Activated T-cell treated with anti-CD3 and anti-CD28 coated beads for 4 hours (primary cell): ENCODE measurements at regions not wholly inside any gene's neighbourhood (a gene's known extent, or its start where the extent isn't known, plus 50 kb on each side); places are given as distances from the start of the nearest gene placed in this dataset.
"Not testable (repeated sequence)": the region's sequence is repeated elsewhere in the genome, so short reads cannot be mapped to it uniquely, and the experiment has no call there.

Experiments used
- DNase-seq: peaks from one replicate; pipeline ENCODE4 v3.0.0-alpha.2; 2020

GRCh38 chr22:49518436-49518970 lies 309.2 kb downstream of the BRD1 start:
- DNase-seq, result no peak

- DNase-seq, result no peak
Measured at GRCh38 chr22:49517667-49518185, 309.9 kb downstream of the BRD1 start.

- no peak for DNase-seq
Measured at GRCh38 chr22:49517211-49517610, 310.5 kb downstream of the BRD1 start.

GRCh38 chr22:49515475-49515874 lies 312.2 kb downstream of the BRD1 start:
- DNase-seq, result no peak

GRCh38 chr22:49514641-49515040 lies 313.0 kb downstream of the BRD1 start:
- DNase-seq, result no peak

GRCh38 chr22:49514211-49514610 lies 313.5 kb downstream of the BRD1 start:
- DNase-seq, result no peak

- DNase-seq, result no peak
Measured at GRCh38 chr22:49513358-49513851, 314.3 kb downstream of the BRD1 start.

GRCh38 chr22:49512487-49513165 lies 315.0 kb downstream of the BRD1 start:
- DNase-seq, result no peak

GRCh38 chr22:49511393-49512189 lies 316.1 kb downstream of the BRD1 start:
- DNase-seq, result not testable (repeated sequence)

GRCh38 chr22:49510718-49511117 lies 317.0 kb downstream of the BRD1 start:
- DNase-seq, result no peak

- no peak for DNase-seq
Measured at GRCh38 chr22:49509016-49509415, 318.7 kb downstream of the BRD1 start.

GRCh38 chr22:49508561-49508960 lies 319.1 kb downstream of the BRD1 start:
- DNase-seq, result no peak

GRCh38 chr22:49507607-49508292 lies 319.9 kb downstream of the BRD1 start:
- no peak for DNase-seq

GRCh38 chr22:49506010-49506400 lies 321.7 kb downstream of the BRD1 start:
- DNase-seq, result no peak

- DNase-seq, result no peak
Measured at GRCh38 chr22:49505337-49506009, 322.2 kb downstream of the BRD1 start.

- DNase-seq, result no peak
Measured at GRCh38 chr22:49503896-49504521, 323.7 kb downstream of the BRD1 start.

- no peak for DNase-seq
Measured at GRCh38 chr22:49503321-49503720, 324.4 kb downstream of the BRD1 start.

- no peak for DNase-seq
Measured at GRCh38 chr22:49502126-49502826, 325.4 kb downstream of the BRD1 start.

GRCh38 chr22:49500942-49501395 lies 326.7 kb downstream of the BRD1 start:
- DNase-seq, result no peak

GRCh38 chr22:49500076-49500460 lies 327.6 kb downstream of the BRD1 start:
- no peak for DNase-seq

- DNase-seq, result no peak
Measured at GRCh38 chr22:49499433-49500075, 328.1 kb downstream of the BRD1 start.
